ENCODE measurements at regions not wholly inside any gene's neighbourhood (a gene's known extent, or its start where the extent isn't known, plus 50 kb on each side); places are given as distances from the start of the nearest gene placed in this dataset.

GRCh38 chr1:29682171-29682918 lies 446.0 kb downstream of the PTPRU start:
- TF ChIP-seq, protein P1, sequence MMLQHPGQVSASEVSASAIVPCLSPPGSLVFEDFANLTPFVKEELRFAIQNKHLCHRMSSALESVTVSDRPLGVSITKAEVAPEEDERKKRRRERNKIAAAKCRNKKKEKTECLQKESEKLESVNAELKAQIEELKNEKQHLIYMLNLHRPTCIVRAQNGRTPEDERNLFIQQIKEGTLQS (IDR thresholded peaks at IDR 0.05), result no peak
- TF ChIP-seq, protein P2, sequence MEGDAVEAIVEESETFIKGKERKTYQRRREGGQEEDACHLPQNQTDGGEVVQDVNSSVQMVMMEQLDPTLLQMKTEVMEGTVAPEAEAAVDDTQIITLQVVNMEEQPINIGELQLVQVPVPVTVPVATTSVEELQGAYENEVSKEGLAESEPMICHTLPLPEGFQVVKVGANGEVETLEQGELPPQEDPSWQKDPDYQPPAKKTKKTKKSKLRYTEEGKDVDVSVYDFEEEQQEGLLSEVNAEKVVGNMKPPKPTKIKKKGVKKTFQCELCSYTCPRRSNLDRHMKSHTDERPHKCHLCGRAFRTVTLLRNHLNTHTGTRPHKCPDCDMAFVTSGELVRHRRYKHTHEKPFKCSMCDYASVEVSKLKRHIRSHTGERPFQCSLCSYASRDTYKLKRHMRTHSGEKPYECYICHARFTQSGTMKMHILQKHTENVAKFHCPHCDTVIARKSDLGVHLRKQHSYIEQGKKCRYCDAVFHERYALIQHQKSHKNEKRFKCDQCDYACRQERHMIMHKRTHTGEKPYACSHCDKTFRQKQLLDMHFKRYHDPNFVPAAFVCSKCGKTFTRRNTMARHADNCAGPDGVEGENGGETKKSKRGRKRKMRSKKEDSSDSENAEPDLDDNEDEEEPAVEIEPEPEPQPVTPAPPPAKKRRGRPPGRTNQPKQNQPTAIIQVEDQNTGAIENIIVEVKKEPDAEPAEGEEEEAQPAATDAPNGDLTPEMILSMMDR (IDR thresholded peaks at IDR 0.05 in 2 of 3, conservative IDR thresholded peaks at IDR 0.05 in 1 of 3; ENCODE audit: borderline replicate concordance in 1 of 3, insufficient read depth in 1 of 3, low read depth in 2 of 3, low read length in 2 of 3), result no peak
- TF ChIP-seq EZH2 (IDR thresholded peaks at IDR 0.05) (no peak), ZBTB33 (IDR thresholded peaks at IDR 0.05; ENCODE audit: extremely low read depth, insufficient replicate concordance, low read length) (no peak), ZFX (IDR thresholded peaks at IDR 0.05) (no peak), SIN3A (IDR thresholded peaks at IDR 0.05; ENCODE audit: low read depth) (no peak), POLR2AphosphoS5 (IDR thresholded peaks at IDR 0.05; ENCODE audit: low read depth, low read length) (no peak), RAD21 (IDR thresholded peaks at IDR 0.05; ENCODE audit: low read depth) (no peak), JUND (IDR thresholded peaks at IDR 0.05) (no peak)

All from HCT116 (cell line).